ENCODE measurements at regions not wholly inside any gene's neighbourhood (a gene's known extent, or its start where the extent isn't known, plus 50 kb on each side); places are given as distances from the start of the nearest gene placed in this dataset.

- H3K36me3 Mint-ChIP-seq: no peaks in the 10 kb centered on the region
- no peak overlapping the region for H3K4me3 Mint-ChIP-seq
- H3K79me2 ChIP-seq (ENCODE audit: low read depth): no peaks in the 10 kb centered on the region
- H3K36me3 ChIP-seq: no peaks in the 10 kb centered on the region
- no peaks in the 10 kb centered on the region for H3K27me3 ChIP-seq
- no peak overlapping the region for H3K9ac ChIP-seq
- H4K20me1 ChIP-seq (ENCODE audit: low read depth): no peaks in the 10 kb centered on the region
- H3K4me1 Mint-ChIP-seq: no peaks in the 10 kb centered on the region
- no peaks in the 10 kb centered on the region for H3F3A ChIP-seq (ENCODE audit: low read depth)
- H3K4me2 ChIP-seq: no peak overlapping the region
- TF ChIP-seq EZH2phosphoT487 (IDR thresholded peaks at IDR 0.05): no peak
- no peak for TF ChIP-seq EZH2 (IDR thresholded peaks at IDR 0.05)
- no peak for TF ChIP-seq CTCF (IDR thresholded peaks at IDR 0.05)
- no peak overlapping the region for H3K4me3 ChIP-seq
- no peak overlapping the region for H2AFZ ChIP-seq (replicated peaks)
- H3K27me3 Mint-ChIP-seq (ENCODE audit: insufficient read depth, low read depth): no peaks in the 10 kb centered on the region
- no peaks in the 10 kb centered on the region for H3K4me1 ChIP-seq
- H3K27ac Mint-ChIP-seq: no peak overlapping the region
- H3K9me3 Mint-ChIP-seq: no peaks in the 10 kb centered on the region
- H3K9me3 ChIP-seq (ENCODE audit: low read depth): no peaks in the 10 kb centered on the region
- H3K27ac ChIP-seq: no peak overlapping the region
- no peak for DNase-seq (ENCODE audit: low spot score)
These were observed 524.7 kb downstream of the SPATA31D1 start for GRCh38 chr9:82513242-82513751.

GRCh38 chr9:82513976-82514735 is 525.6 kb downstream of the SPATA31D1 start:
- Histone ChIP-seq H4K20me1 (ENCODE audit: low read depth) (no peaks in the 10 kb centered on the region), H3K27ac (no peak overlapping the region), H2AFZ (replicated peaks) (no peak overlapping the region), H3K9ac (no peak overlapping the region), H3K79me2 (ENCODE audit: low read depth) (no peaks in the 10 kb centered on the region), H3K27me3 (no peaks in the 10 kb centered on the region), H3K4me2 (no peak overlapping the region), H3K4me1 (no peaks in the 10 kb centered on the region), H3F3A (ENCODE audit: low read depth) (no peaks in the 10 kb centered on the region), H3K36me3 (no peaks in the 10 kb centered on the region), H3K4me3 (no peak overlapping the region), H3K9me3 (ENCODE audit: low read depth) (no peaks in the 10 kb centered on the region)
- no peaks in the 10 kb centered on the region for H3K4me1 Mint-ChIP-seq
- TF ChIP-seq EZH2 (IDR thresholded peaks at IDR 0.05): no peak
- TF ChIP-seq EZH2phosphoT487 (IDR thresholded peaks at IDR 0.05): no peak
- no peak for DNase-seq (ENCODE audit: low spot score)
- no peaks in the 10 kb centered on the region for H3K9me3 Mint-ChIP-seq
- H3K27ac Mint-ChIP-seq: no peak overlapping the region
- H3K4me3 Mint-ChIP-seq: no peak overlapping the region
- H3K27me3 Mint-ChIP-seq (ENCODE audit: insufficient read depth, low read depth): no peaks in the 10 kb centered on the region
- no peaks in the 10 kb centered on the region for H3K36me3 Mint-ChIP-seq

GRCh38 chr9:82518868-82519267 is 530.3 kb downstream of the SPATA31D1 start:
- no peak overlapping the region for H3K4me3 ChIP-seq
- no peaks in the 10 kb centered on the region for H3K36me3 ChIP-seq
- TF ChIP-seq EZH2 (IDR thresholded peaks at IDR 0.05) (no peak), CTCF (IDR thresholded peaks at IDR 0.05) (no peak), EZH2phosphoT487 (IDR thresholded peaks at IDR 0.05) (no peak)
- no peak overlapping the region for H3K4me3 Mint-ChIP-seq
- no peaks in the 10 kb centered on the region for H3K79me2 ChIP-seq (ENCODE audit: low read depth)
- no peaks in the 10 kb centered on the region for H3K9me3 Mint-ChIP-seq
- no peaks in the 10 kb centered on the region for H3F3A ChIP-seq (ENCODE audit: low read depth)
- no peaks in the 10 kb centered on the region for H3K36me3 Mint-ChIP-seq
- no peaks in the 10 kb centered on the region for H3K27me3 ChIP-seq
- no peaks in the 10 kb centered on the region for H3K9me3 ChIP-seq (ENCODE audit: low read depth)
- H3K4me1 ChIP-seq: no peaks in the 10 kb centered on the region
- no peak overlapping the region for H3K4me2 ChIP-seq
- no peaks in the 10 kb centered on the region for H3K4me1 Mint-ChIP-seq
- H3K27ac ChIP-seq: no peak overlapping the region
- DNase-seq (ENCODE audit: low spot score): no peak
- no peaks in the 10 kb centered on the region for H3K27me3 Mint-ChIP-seq (ENCODE audit: insufficient read depth, low read depth)
- H3K9ac ChIP-seq: no peak overlapping the region
- no peak overlapping the region for H3K27ac Mint-ChIP-seq
- H2AFZ ChIP-seq (replicated peaks): no peak overlapping the region
- H4K20me1 ChIP-seq (ENCODE audit: low read depth): no peaks in the 10 kb centered on the region

- Histone ChIP-seq H3K9ac (no peak overlapping the region), H3K9me3 (ENCODE audit: low read depth) (no peaks in the 10 kb centered on the region), H3K79me2 (ENCODE audit: low read depth) (no peaks in the 10 kb centered on the region), H3K4me1 (no peaks in the 10 kb centered on the region), H3K27ac (no peak overlapping the region), H2AFZ (replicated peaks) (no peak overlapping the region), H3K4me2 (no peak overlapping the region), H4K20me1 (ENCODE audit: low read depth) (no peaks in the 10 kb centered on the region), H3K27me3 (no peaks in the 10 kb centered on the region), H3K4me3 (no peak overlapping the region), H3K36me3 (no peaks in the 10 kb centered on the region), H3F3A (ENCODE audit: low read depth) (no peaks in the 10 kb centered on the region)
- TF ChIP-seq EZH2phosphoT487 (IDR thresholded peaks at IDR 0.05): no peak
- Mint-ChIP-seq H3K27me3 (ENCODE audit: insufficient read depth, low read depth) (no peaks in the 10 kb centered on the region), H3K4me1 (no peaks in the 10 kb centered on the region), H3K36me3 (no peaks in the 10 kb centered on the region), H3K27ac (no peak overlapping the region), H3K9me3 (peaks cover under 1% of the 10 kb centered on the region), H3K4me3 (no peak overlapping the region)
- no peak for DNase-seq (ENCODE audit: low spot score)
These were observed 530.8 kb downstream of the SPATA31D1 start for GRCh38 chr9:82519332-82519731.
